Mesenchymal stem cell (in vitro differentiated cells and primary cell): ENCODE measurements at regions not wholly inside any gene's neighbourhood (a gene's known extent, or its start where the extent isn't known, plus 50 kb on each side); places are given as distances from the start of the nearest gene placed in this dataset.
A peak's percentile ranks its signal among the peaks of the same experiment; 100 is the strongest.

Experiments
- DNase-seq: peaks from one replicate; pipeline ENCODE4 v3.0.0-alpha.2; 2013
- H2AFZ ChIP-seq: one replicate; pipeline ENCODE4 v1.6.1; 2013; ENCODE audit warnings: low read depth, mild to moderate bottlenecking, control low read depth, inconsistent platforms, low read length, moderate library complexity
- H2AK5ac ChIP-seq: 2 replicates; pipeline ENCODE4 v1.6.1; 2013; ENCODE audit warnings: low read length, moderate library complexity, mild to moderate bottlenecking, inconsistent platforms; ENCODE audit not compliant: severe bottlenecking
- H2BK120ac ChIP-seq: one replicate; pipeline ENCODE4 v1.6.1; 2013; ENCODE audit warnings: low read depth, mild to moderate bottlenecking, inconsistent platforms, low read length, moderate library complexity
- H2BK12ac ChIP-seq, 2 experiments: one replicate each; pipeline ENCODE4 v1.6.1; 2013; ENCODE audit warnings: inconsistent platforms in 2 of 2, low read length in 2 of 2, mild to moderate bottlenecking in 2 of 2, moderate library complexity in 2 of 2, control low read depth in 1 of 2
- H2BK15ac ChIP-seq: one replicate; pipeline ENCODE4 v1.6.1; 2013; ENCODE audit warnings: mild to moderate bottlenecking, low read depth, inconsistent platforms; ENCODE audit not compliant: poor library complexity, severe bottlenecking
- H2BK5ac ChIP-seq: 2 replicates; pipeline ENCODE4 v1.6.1; 2013; ENCODE audit warnings: low read depth, mild to moderate bottlenecking, low read length, control low read depth, inconsistent platforms; ENCODE audit not compliant: poor library complexity, severe bottlenecking
- H3K14ac ChIP-seq, 2 experiments: one replicate each; pipeline ENCODE4 v1.6.1; 2013; ENCODE audit warnings: inconsistent platforms in 2 of 2, low read length in 2 of 2, control low read depth in 1 of 2, mild to moderate bottlenecking in 1 of 2, moderate library complexity in 1 of 2
- H3K18ac ChIP-seq, 2 experiments: one replicate each; pipeline ENCODE4 v1.6.1; 2013; ENCODE audit warnings: inconsistent platforms in 2 of 2, low read length in 2 of 2, control low read depth in 1 of 2, low read depth in 1 of 2, mild to moderate bottlenecking in 1 of 2
- H3K23ac ChIP-seq, 2 experiments: one replicate each; pipeline ENCODE4 v1.6.1; 2013; ENCODE audit warnings: inconsistent platforms in 2 of 2, low read length in 2 of 2, mild to moderate bottlenecking in 2 of 2, moderate library complexity in 2 of 2, control low read depth in 1 of 2
- H3K27ac ChIP-seq: 2 replicates; pipeline ENCODE4 v1.5.1; 2013; ENCODE audit warnings: mild to moderate bottlenecking, moderate library complexity, low read length, control low read depth, inconsistent platforms; ENCODE audit not compliant: poor library complexity, severe bottlenecking
- H3K27me3 ChIP-seq, 2 experiments: 2 replicates each; pipeline versions ENCODE4 v1.6.1 to v1.7.0; 2013; ENCODE audit warnings: low read length in 2 of 2, mild to moderate bottlenecking in 2 of 2, moderate library complexity in 2 of 2, control low read depth in 1 of 2, inconsistent platforms in 1 of 2; ENCODE audit not compliant: control insufficient read depth in 1 of 2, insufficient read depth in 1 of 2
- H3K36me3 ChIP-seq, 2 experiments: 2 replicates each; pipeline versions ENCODE4 v1.6.1 to v1.7.0; 2013; ENCODE audit warnings: low read length in 2 of 2, control low read depth in 1 of 2, inconsistent platforms in 1 of 2, low read depth in 1 of 2, mild to moderate bottlenecking in 1 of 2; ENCODE audit not compliant: insufficient read depth in 2 of 2, control insufficient read depth in 1 of 2
- H3K4ac ChIP-seq, 2 experiments: one replicate each; pipeline ENCODE4 v1.6.1; 2013; ENCODE audit warnings: inconsistent platforms in 2 of 2, low read length in 2 of 2, mild to moderate bottlenecking in 2 of 2, moderate library complexity in 2 of 2, control low read depth in 1 of 2, low read depth in 1 of 2
- H3K4me1 ChIP-seq: 2 replicates; pipeline ENCODE4 v1.6.1; 2013; ENCODE audit warnings: low read depth, low read length, control low read depth; ENCODE audit not compliant: control insufficient read depth, insufficient read depth
- H3K4me2 ChIP-seq: 2 replicates; pipeline ENCODE4 v1.6.1; 2013; ENCODE audit warnings: low read length, mild to moderate bottlenecking, inconsistent platforms; ENCODE audit not compliant: poor library complexity, severe bottlenecking
- H3K4me3 ChIP-seq, 2 experiments: 2 replicates each; pipeline versions ENCODE4 v1.5.1 to v1.7.0; 2013; ENCODE audit warnings: low read length in 2 of 2, mild to moderate bottlenecking in 2 of 2, control low read depth in 1 of 2, low read depth in 1 of 2; ENCODE audit not compliant: insufficient read depth in 1 of 2
- H3K79me1 ChIP-seq: replicated peaks from 2 replicates; pipeline ENCODE4 v1.6.1; 2013; ENCODE audit warnings: mild to moderate bottlenecking, control low read depth, low read length, inconsistent platforms; ENCODE audit not compliant: poor library complexity, severe bottlenecking
- H3K9ac ChIP-seq: 2 replicates; pipeline ENCODE4 v1.7.0; 2013; ENCODE audit warnings: mild to moderate bottlenecking, low read length, moderate library complexity
- H3K9me3 ChIP-seq: 2 replicates; pipeline ENCODE4 v1.7.0; 2013; ENCODE audit warnings: mild to moderate bottlenecking, low read length; ENCODE audit not compliant: control insufficient read depth
- H4K8ac ChIP-seq: one replicate; pipeline ENCODE4 v1.6.1; 2013; ENCODE audit warnings: inconsistent platforms, mild to moderate bottlenecking, low read length, moderate library complexity
- H4K91ac ChIP-seq: one replicate; pipeline ENCODE4 v1.6.1; 2013; ENCODE audit warnings: mild to moderate bottlenecking, low read length, inconsistent platforms
- WGBS: methylation state at CpG from one replicate; pipeline ENCODE4 v1.1.7; 2013; ENCODE audit warnings: mixed read lengths; 5-methylcytosine and 5-hydroxymethylcytosine counted together

GRCh38 chr18:76584414-76585310 lies 89.6 kb upstream of the ZNF516 start:
- H3K27me3 ChIP-seq = peaks cover 47 to 52% of the 10 kb centered on the region in 2 experiments
- H2BK120ac ChIP-seq = no peak overlapping the region
- H3K4me3 ChIP-seq = no peak overlapping the region
- no peak overlapping the region for H3K9ac ChIP-seq
- H3K36me3 ChIP-seq = no peaks in the 10 kb centered on the region
- no peak overlapping the region for H4K8ac ChIP-seq
- 79% methylated on average over 15 of the region's 18 CpGs for WGBS
- H3K27ac ChIP-seq = no peak overlapping the region
- no peak overlapping the region for H3K4ac ChIP-seq
- no peak overlapping the region for H4K91ac ChIP-seq
- no peak overlapping the region for H3K14ac ChIP-seq
- no peak overlapping the region for H2AK5ac ChIP-seq
- H2BK5ac ChIP-seq = no peak overlapping the region
- H3K23ac ChIP-seq = no peak overlapping the region
- no peak for DNase-seq
- no peak overlapping the region for H3K18ac ChIP-seq
- H3K79me1 ChIP-seq = no peaks in the 10 kb centered on the region
- H2AFZ ChIP-seq = no peak overlapping the region
- H3K4me2 ChIP-seq = no peak overlapping the region
- no peak overlapping the region for H2BK15ac ChIP-seq
- H3K4me1 ChIP-seq = peaks cover 1% of the 10 kb centered on the region
- no peak overlapping the region for H2BK12ac ChIP-seq
- no peaks in the 10 kb centered on the region for H3K9me3 ChIP-seq

- Histone ChIP-seq H2BK15ac (no peak overlapping the region), H3K27ac (no peak overlapping the region), H4K8ac (no peak overlapping the region), H3K27me3 (peaks cover 41 to 74% of the 10 kb centered on the region in 2 experiments), H2BK5ac (no peak overlapping the region), H3K18ac (no peak overlapping the region), H3K36me3 (no peaks in the 10 kb centered on the region), H3K4me1 (no peaks in the 10 kb centered on the region), H3K4me3 (no peak overlapping the region), H2BK12ac (no peak overlapping the region), H3K4me2 (no peak overlapping the region), H2BK120ac (no peak overlapping the region), H2AFZ (no peak overlapping the region), H3K14ac (no peak overlapping the region), H3K23ac (no peak overlapping the region), H2AK5ac (no peak overlapping the region), H3K4ac (no peak overlapping the region), H4K91ac (no peak overlapping the region), H3K9ac (no peak overlapping the region), H3K9me3 (no peaks in the 10 kb centered on the region), H3K79me1 (no peaks in the 10 kb centered on the region)
- WGBS = 90% methylated on average over 3 of the region's 3 CpGs
- DNase-seq = no peak
These were observed 86.2 kb upstream of the ZNF516 start for GRCh38 chr18:76581261-76581660.

GRCh38 chr18:76580288-76580962 lies 85.4 kb upstream of the ZNF516 start:
- H3K27me3 ChIP-seq = peaks cover 41 to 74% of the 10 kb centered on the region in 2 experiments
- H3K14ac ChIP-seq = peak overlapping the region in 1 of 2 experiments; percentile 42
- no peak overlapping the region for H3K4me3 ChIP-seq
- no peak overlapping the region for H4K91ac ChIP-seq
- no peak overlapping the region for H2AFZ ChIP-seq
- H2BK120ac ChIP-seq = no peak overlapping the region
- H3K27ac ChIP-seq = no peak overlapping the region
- no peaks in the 10 kb centered on the region for H3K4me1 ChIP-seq
- no peak overlapping the region for H2AK5ac ChIP-seq
- no peaks in the 10 kb centered on the region for H3K36me3 ChIP-seq
- no peak for DNase-seq
- no peak overlapping the region for H2BK5ac ChIP-seq
- no peaks in the 10 kb centered on the region for H3K79me1 ChIP-seq
- no peak overlapping the region for H2BK15ac ChIP-seq
- no peaks in the 10 kb centered on the region for H3K9me3 ChIP-seq
- no peak overlapping the region for H3K4me2 ChIP-seq
- 89% methylated on average over 17 of the region's 17 CpGs for WGBS
- H3K18ac ChIP-seq = no peak overlapping the region
- no peak overlapping the region for H3K9ac ChIP-seq
- H2BK12ac ChIP-seq = no peak overlapping the region
- no peak overlapping the region for H4K8ac ChIP-seq
- no peak overlapping the region for H3K4ac ChIP-seq
- no peak overlapping the region for H3K23ac ChIP-seq

GRCh38 chr18:76579301-76579695 lies 84.3 kb upstream of the ZNF516 start:
- H3K9ac ChIP-seq = no peak overlapping the region
- H3K4me2 ChIP-seq = no peak overlapping the region
- H3K4ac ChIP-seq = no peak overlapping the region
- H3K36me3 ChIP-seq = no peaks in the 10 kb centered on the region
- H3K18ac ChIP-seq = no peak overlapping the region
- H3K4me3 ChIP-seq = peak overlapping the region in 1 of 2 experiments; percentile 27
- H3K23ac ChIP-seq = peak overlapping the region in 1 of 2 experiments; percentile 60
- H3K14ac ChIP-seq = no peak overlapping the region
- no peak for DNase-seq
- H2AK5ac ChIP-seq = no peak overlapping the region
- no peak overlapping the region for H2AFZ ChIP-seq
- no peak overlapping the region for H2BK5ac ChIP-seq
- no peak overlapping the region for H2BK12ac ChIP-seq
- 91% methylated on average over 17 of the region's 17 CpGs for WGBS
- no peak overlapping the region for H3K27ac ChIP-seq
- H3K79me1 ChIP-seq = no peaks in the 10 kb centered on the region
- peaks cover 37 to 69% of the 10 kb centered on the region in 2 experiments for H3K27me3 ChIP-seq
- no peak overlapping the region for H4K91ac ChIP-seq
- no peak overlapping the region for H2BK120ac ChIP-seq
- H3K9me3 ChIP-seq = no peaks in the 10 kb centered on the region
- no peak overlapping the region for H2BK15ac ChIP-seq
- no peak overlapping the region for H4K8ac ChIP-seq
- H3K4me1 ChIP-seq = no peaks in the 10 kb centered on the region
